Stimulated activated CD4-positive, alpha-beta T cell treated with anti-CD3 and anti-CD28 coated beads, Interleukin-1b, Interleukin-23, amount 100 ng/mL, for 1 hour (primary cell): ENCODE measurements at regions not wholly inside any gene's neighbourhood (a gene's known extent, or its start where the extent isn't known, plus 50 kb on each side); places are given as distances from the start of the nearest gene placed in this dataset.
"Not testable (repeated sequence)": the region's sequence is repeated elsewhere in the genome, so short reads cannot be mapped to it uniquely, and the experiment has no call there.

ENCODE experiments used
- DNase-seq, 2 donors: peaks; one replicate each; pipeline ENCODE4 v3.0.0-alpha.2; 2020; ENCODE audit warnings: low read depth in 2 of 2

GRCh38 chr22:42217752-42218280 lies 52.6 kb downstream of the TCF20 start:
- DNase-seq, result no peak

GRCh38 chr22:42217019-42217751 lies 53.3 kb downstream of the TCF20 start:
- DNase-seq, result no peak

- DNase-seq, result no peak
Measured at GRCh38 chr22:42214633-42215415, 55.6 kb downstream of the TCF20 start.

GRCh38 chr22:42208362-42208761 lies 62.1 kb downstream of the TCF20 start:
- no peak for DNase-seq

DNA sequence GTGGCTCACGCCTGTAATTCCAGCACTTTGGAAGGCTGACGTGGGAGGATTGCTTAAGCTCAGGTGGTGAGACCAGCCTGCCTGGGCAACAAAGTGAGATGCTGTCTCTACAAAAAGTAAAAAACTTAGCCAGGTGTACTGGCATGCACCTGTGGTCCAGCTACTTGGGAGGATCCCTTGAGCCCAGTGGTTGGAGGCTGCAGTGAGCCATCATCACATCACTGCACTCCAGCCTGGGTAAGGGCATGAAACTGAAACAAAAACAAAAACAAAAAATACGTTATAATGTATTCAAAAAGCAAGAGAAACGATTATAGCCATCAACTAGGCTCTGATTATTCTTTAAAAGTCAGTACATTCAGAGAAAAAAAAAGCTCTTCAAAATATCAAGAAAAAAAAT lies 62.5 kb downstream of the TCF20 start:
- DNase-seq, result no peak

DNA sequence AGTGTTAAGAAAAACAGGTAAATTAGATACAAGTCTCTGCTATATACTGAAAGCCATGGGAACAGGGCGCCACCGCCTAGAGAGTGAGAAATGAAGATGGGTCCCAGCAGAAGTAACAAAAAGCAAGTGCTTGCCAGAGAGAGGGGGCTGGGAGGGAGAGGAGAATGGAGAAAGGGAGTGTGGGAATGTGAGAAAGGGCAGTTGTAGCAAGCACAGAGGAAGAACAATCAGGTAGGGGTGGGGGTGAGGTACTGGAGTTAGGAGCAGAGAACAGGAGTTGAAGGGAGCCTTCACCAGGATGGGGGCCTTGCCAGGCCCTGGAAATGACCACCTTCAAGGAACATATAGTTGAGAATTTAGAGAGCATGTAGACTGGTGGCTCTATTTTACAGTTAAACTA lies 66.8 kb downstream of the TCF20 start:
- no peak for DNase-seq

GRCh38 chr22:42202669-42203068 lies 67.8 kb downstream of the TCF20 start:
- peak; percentile 8 to 21 for DNase-seq

GRCh38 chr22:42202048-42202447 lies 68.4 kb downstream of the TCF20 start:
- no peak for DNase-seq

DNA sequence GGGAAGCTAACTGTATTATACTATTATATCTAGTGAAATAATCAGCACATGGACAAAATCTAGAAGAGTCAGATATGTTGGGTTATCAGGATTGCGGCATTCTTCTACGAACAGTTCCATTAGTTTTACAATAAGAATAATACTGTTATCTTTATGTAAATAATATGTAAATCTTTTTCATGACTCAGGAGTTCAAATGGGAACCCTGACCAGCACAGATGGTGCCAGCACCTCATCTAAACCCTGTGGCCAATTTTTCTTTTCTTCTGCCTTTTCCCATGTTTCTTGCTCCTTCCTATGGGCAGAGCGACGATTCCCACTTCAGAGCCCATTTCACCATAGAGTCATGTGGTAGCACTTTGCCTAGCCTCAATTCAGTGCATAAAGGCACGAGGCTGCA lies 68.4 kb upstream of the CYP2D6 start:
- no peak for DNase-seq

- no peak for DNase-seq
Measured at GRCh38 chr22:42198226-42198625, 67.6 kb upstream of the CYP2D6 start.

DNA sequence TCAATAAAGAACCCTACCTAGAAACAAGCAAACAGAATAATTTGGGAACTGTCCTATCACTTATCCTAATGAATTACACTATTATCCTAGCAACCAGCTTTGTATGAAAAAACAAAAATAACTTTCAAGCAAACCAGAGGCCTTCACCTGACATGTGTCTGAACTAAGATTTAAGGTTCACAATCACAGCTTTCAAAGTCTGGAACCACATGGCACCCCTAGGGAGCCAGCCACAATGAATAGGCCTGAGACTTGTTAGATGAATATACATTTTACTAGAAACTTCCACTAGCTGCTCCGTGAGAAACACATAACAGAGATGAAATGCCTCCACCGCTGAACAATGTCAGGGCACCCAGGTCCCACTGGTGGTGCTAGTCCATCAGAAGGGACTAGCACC lies 65.8 kb upstream of the CYP2D6 start:
- DNase-seq, result no peak

GRCh38 chr22:42194953-42195352 lies 64.3 kb upstream of the CYP2D6 start:
- DNase-seq, result no peak

- no peak for DNase-seq
Measured at GRCh38 chr22:42194104-42194851, 63.7 kb upstream of the CYP2D6 start.

- no peak for DNase-seq
Measured at GRCh38 chr22:42192547-42192946, 61.9 kb upstream of the CYP2D6 start.

- no peak for DNase-seq
Measured at GRCh38 chr22:42190274-42190673, 59.7 kb upstream of the CYP2D6 start.

GRCh38 chr22:42189761-42190160 lies 59.2 kb upstream of the CYP2D6 start:
- no peak for DNase-seq

- DNase-seq, result no peak
Measured at GRCh38 chr22:42188808-42189447, 58.3 kb upstream of the CYP2D6 start.

DNA sequence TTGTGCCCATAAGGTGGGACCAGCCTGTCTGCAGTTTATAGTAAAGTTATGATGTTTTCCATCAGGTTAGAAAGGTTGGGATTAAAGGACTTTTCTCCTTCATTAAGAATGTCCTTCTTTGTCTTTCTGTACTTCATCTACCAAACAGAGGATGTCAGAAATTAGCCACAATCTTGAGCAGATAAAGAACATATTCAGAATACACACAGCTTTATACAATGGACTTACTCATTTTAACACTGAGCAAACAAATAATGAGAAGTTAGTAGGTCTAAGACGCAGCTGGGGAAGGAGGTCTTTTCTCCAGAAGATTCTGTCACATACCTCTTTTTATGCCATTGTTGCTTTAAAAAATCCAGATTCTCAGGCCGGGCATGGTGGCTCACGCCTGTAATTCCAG lies 57.0 kb upstream of the CYP2D6 start:
- DNase-seq, result no peak

DNA sequence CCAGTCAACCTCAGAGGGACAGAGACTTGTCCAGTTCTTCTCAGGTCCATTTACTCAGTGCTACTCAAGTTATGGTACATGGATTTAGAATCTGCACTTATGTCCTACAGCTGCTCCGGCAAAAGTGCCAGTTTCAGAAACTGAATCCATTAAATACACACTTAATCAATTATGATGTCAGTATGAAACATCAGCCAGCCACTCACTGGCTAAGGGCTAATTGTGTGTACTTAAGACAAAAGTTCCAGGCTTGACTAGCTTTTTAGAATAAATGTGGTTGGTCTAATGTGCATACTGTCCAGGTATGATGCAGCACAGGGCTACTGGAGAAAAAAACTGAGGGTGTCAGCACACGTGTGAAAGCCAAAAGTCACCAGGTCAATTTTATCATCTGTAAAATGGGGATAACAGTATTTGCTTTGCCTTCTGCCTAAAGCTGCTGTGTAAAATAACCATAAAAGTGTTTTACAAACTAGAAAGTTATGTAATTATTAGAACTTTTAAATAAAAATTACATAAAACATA lies 55.4 kb upstream of the CYP2D6 start:
- DNase-seq, result no peak

DNA sequence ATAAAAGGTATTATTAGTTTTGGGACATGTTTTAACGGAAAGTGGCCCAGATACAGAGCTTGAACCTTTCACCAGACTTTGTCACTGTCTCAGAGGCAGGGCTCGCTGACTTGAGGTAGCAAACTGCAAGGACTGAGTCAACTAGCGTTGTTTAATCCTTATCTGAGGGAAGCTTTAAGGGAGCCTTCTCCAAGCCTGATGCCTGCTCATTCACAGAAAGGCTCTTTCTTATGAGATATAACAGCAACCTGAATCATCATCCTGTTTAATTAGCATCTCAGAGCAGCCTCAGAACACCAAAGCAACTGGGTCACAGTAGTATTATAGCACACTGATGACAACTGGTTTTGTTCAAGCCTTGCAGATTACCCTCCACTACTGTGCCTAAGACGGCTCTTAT lies 54.2 kb upstream of the CYP2D6 start:
- no peak for DNase-seq

- not testable (repeated sequence) for DNase-seq
Measured at GRCh38 chr22:42183461-42184059, 53.0 kb upstream of the CYP2D6 start.
